ENCODE measurements at regions not wholly inside any gene's neighbourhood (a gene's known extent, or its start where the extent isn't known, plus 50 kb on each side); places are given as distances from the start of the nearest gene placed in this dataset.

GRCh38 chr2:8322634-8323033, 359.2 kb upstream of the ID2 start:
- TF ChIP-seq POLR2A (IDR thresholded peaks at IDR 0.05): no peak
- TF ChIP-seq CTCF (IDR thresholded peaks at IDR 0.05): no peak
- no peak for TF ChIP-seq POLR2AphosphoS5 (IDR thresholded peaks at IDR 0.05)
- TF ChIP-seq EP300 (IDR thresholded peaks at IDR 0.05; ENCODE audit: low read depth): no peak
